ENCODE measurements at regions not wholly inside any gene's neighbourhood (a gene's known extent, or its start where the extent isn't known, plus 50 kb on each side); places are given as distances from the start of the nearest gene placed in this dataset.

- Histone ChIP-seq H3K4me1 (no peaks in the 10 kb centered on the region), H3K36me3 (no peaks in the 10 kb centered on the region), H3K4me3 (replicated peaks in 1 of 3) (no peak overlapping the region), H3K27me3 (no peaks in the 10 kb centered on the region), H3K27ac (no peak overlapping the region), H3K9me3 (no peaks in the 10 kb centered on the region)
- no peak for DNase-seq
- intact Hi-C loops (cut with DNase I): no loop called here
- TF ChIP-seq POLR2A (IDR thresholded peaks at IDR 0.05): no peak
- TF ChIP-seq, protein P1, sequence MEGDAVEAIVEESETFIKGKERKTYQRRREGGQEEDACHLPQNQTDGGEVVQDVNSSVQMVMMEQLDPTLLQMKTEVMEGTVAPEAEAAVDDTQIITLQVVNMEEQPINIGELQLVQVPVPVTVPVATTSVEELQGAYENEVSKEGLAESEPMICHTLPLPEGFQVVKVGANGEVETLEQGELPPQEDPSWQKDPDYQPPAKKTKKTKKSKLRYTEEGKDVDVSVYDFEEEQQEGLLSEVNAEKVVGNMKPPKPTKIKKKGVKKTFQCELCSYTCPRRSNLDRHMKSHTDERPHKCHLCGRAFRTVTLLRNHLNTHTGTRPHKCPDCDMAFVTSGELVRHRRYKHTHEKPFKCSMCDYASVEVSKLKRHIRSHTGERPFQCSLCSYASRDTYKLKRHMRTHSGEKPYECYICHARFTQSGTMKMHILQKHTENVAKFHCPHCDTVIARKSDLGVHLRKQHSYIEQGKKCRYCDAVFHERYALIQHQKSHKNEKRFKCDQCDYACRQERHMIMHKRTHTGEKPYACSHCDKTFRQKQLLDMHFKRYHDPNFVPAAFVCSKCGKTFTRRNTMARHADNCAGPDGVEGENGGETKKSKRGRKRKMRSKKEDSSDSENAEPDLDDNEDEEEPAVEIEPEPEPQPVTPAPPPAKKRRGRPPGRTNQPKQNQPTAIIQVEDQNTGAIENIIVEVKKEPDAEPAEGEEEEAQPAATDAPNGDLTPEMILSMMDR (IDR thresholded peaks at IDR 0.05): no peak
- 90 to 100% methylated on average over 1 of the region's 1 CpG for WGBS, 2 donors
These were observed 178.6 kb upstream of the CREB1 start for GRCh38 chr2:207351171-207351570.

GRCh38 chr2:207352978-207353671 is 176.6 kb upstream of the CREB1 start:
- 89 to 91% methylated on average over 9 of the region's 9 CpGs for WGBS, 2 donors
- Histone ChIP-seq H3K36me3 (no peaks in the 10 kb centered on the region), H3K27ac (no peak overlapping the region), H3K4me1 (no peaks in the 10 kb centered on the region), H3K4me3 (replicated peaks in 1 of 3) (no peak overlapping the region), H3K27me3 (no peaks in the 10 kb centered on the region), H3K9me3 (no peaks in the 10 kb centered on the region)
- DNase-seq: no peak
- intact Hi-C loops (cut with DNase I): no loop called here
- TF ChIP-seq, protein P1 (IDR thresholded peaks at IDR 0.05): no peak
- no peak for TF ChIP-seq POLR2A (IDR thresholded peaks at IDR 0.05)

DNA sequence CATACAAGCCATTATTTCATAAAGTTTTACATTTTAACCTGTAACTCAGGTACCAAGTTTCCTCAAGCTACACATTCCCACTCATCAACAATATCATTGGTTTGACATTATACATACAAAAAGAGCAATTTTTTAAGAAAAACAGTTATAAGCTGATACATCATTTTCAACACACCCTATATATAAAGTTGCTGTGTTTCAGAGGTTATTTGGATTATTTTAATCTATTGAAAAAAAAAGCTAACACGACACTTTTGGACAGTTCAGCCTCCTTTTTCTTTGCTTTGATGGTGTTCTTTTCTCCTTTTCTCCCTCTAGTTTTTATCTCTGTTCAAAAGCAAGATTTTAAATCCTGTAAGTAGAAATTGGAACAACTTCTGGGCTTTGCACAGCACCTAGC is 175.9 kb upstream of the CREB1 start:
- H3K27me3 ChIP-seq: no peaks in the 10 kb centered on the region

GRCh38 chr2:207354462-207354861 is 175.3 kb upstream of the CREB1 start:
- no peak overlapping the region for H3K27ac ChIP-seq
- intact Hi-C loops (cut with DNase I): no loop called here
- no peak for DNase-seq
- no peaks in the 10 kb centered on the region for H3K36me3 ChIP-seq
- H3K4me3 ChIP-seq (replicated peaks in 1 of 3): no peak overlapping the region
- no peaks in the 10 kb centered on the region for H3K9me3 ChIP-seq
- no peak for TF ChIP-seq POLR2A (IDR thresholded peaks at IDR 0.05)
- TF ChIP-seq, protein P1 (IDR thresholded peaks at IDR 0.05): no peak
- H3K4me1 ChIP-seq: no peaks in the 10 kb centered on the region
- no peaks in the 10 kb centered on the region for H3K27me3 ChIP-seq
- WGBS, 2 donors: 74 to 79% methylated on average over 1 of the region's 1 CpG

More for the DNA sequence above, 175.9 kb upstream of the CREB1 start:
- Histone ChIP-seq H3K36me3 (no peaks in the 10 kb centered on the region), H3K27ac (no peak overlapping the region), H3K4me3 (replicated peaks in 1 of 3) (no peak overlapping the region), H3K9me3 (no peaks in the 10 kb centered on the region), H3K4me1 (no peaks in the 10 kb centered on the region)
- WGBS, 2 donors: 85 to 97% methylated on average over 1 of the region's 1 CpG
- no peak for DNase-seq
- TF ChIP-seq POLR2A (IDR thresholded peaks at IDR 0.05): no peak
- TF ChIP-seq, protein P1 (IDR thresholded peaks at IDR 0.05): no peak
- intact Hi-C loops (cut with DNase I): no loop called here

- WGBS, 2 donors: 36 to 56% methylated on average over 1 of the region's 1 CpG
- Histone ChIP-seq H3K4me1 (no peaks in the 10 kb centered on the region), H3K4me3 (replicated peaks in 1 of 3) (no peak overlapping the region), H3K27me3 (no peaks in the 10 kb centered on the region), H3K9me3 (no peaks in the 10 kb centered on the region), H3K36me3 (no peaks in the 10 kb centered on the region), H3K27ac (no peak overlapping the region)
- intact Hi-C loops (cut with DNase I): no loop called here
- TF ChIP-seq, protein P1 (IDR thresholded peaks at IDR 0.05): no peak
- TF ChIP-seq POLR2A (IDR thresholded peaks at IDR 0.05): no peak
- DNase-seq: no peak
These were observed 173.2 kb upstream of the CREB1 start for GRCh38 chr2:207356567-207356966.

Data from thyroid gland (tissue), 4 donors.